DOHH2 (cell line): ENCODE measurements at regions not wholly inside any gene's neighbourhood (a gene's known extent, or its start where the extent isn't known, plus 50 kb on each side); places are given as distances from the start of the nearest gene placed in this dataset.

ENCODE experiments used
- H3F3A ChIP-seq: fragments of 200-600 bp; sonication (generic), shearing (Covaris generic); 2 replicates; pipeline ENCODE4 v1.6.0; 2016; ENCODE audit warnings: antibody characterized with exemption, mild to moderate bottlenecking; ENCODE audit not compliant: control insufficient read depth, insufficient read depth
- H3K27ac ChIP-seq: fragments of 200-600 bp; sonication (generic); 2 replicates; pipeline ENCODE4 v1.5.1; 2014; ENCODE audit warnings: low read depth, mild to moderate bottlenecking, low read length, moderate library complexity
- H3K27me3 ChIP-seq: fragments of 200-600 bp; sonication (generic); 2 replicates; pipeline ENCODE4 v1.6.1; 2014; ENCODE audit warnings: mild to moderate bottlenecking, low read length, mixed read lengths; ENCODE audit not compliant: control insufficient read depth
- H3K36me3 ChIP-seq: fragments of 200-600 bp; sonication (generic); 2 replicates; pipeline ENCODE4 v1.6.1; 2014; ENCODE audit warnings: mild to moderate bottlenecking, low read length, moderate library complexity, mixed read lengths; ENCODE audit not compliant: control insufficient read depth
- H3K4me1 ChIP-seq: fragments of 200-600 bp; sonication (generic); 2 replicates; pipeline ENCODE4 v1.6.1; 2014; ENCODE audit warnings: mild to moderate bottlenecking, low read length, mixed read lengths; ENCODE audit not compliant: control insufficient read depth
- H3K4me2 ChIP-seq: fragments of 200-600 bp; sonication (generic); 2 replicates; pipeline ENCODE4 v1.6.0; 2014; ENCODE audit warnings: mild to moderate bottlenecking, low read length, moderate library complexity
- H3K4me3 ChIP-seq: fragments of 200-600 bp; sonication (generic); 2 replicates; pipeline ENCODE4 v1.5.1; 2014; ENCODE audit warnings: mild to moderate bottlenecking, low read length, mixed read lengths
- H3K79me2 ChIP-seq: fragments of 200-600 bp; sonication (generic); 2 replicates; pipeline ENCODE4 v1.6.1; 2014; ENCODE audit warnings: mild to moderate bottlenecking, low read length, mixed read lengths; ENCODE audit not compliant: control insufficient read depth
- H3K9me2 ChIP-seq: fragments of 200-600 bp; sonication (generic); replicated peaks from 2 replicates; pipeline ENCODE4 v1.6.1; 2014; ENCODE audit warnings: mild to moderate bottlenecking, low read length, mixed read lengths; ENCODE audit not compliant: control insufficient read depth
- H3K9me3 ChIP-seq: fragments of 200-600 bp; sonication (generic); 2 replicates; pipeline ENCODE4 v1.6.1; 2014; ENCODE audit warnings: antibody characterized with exemption, low read length, mixed read lengths; ENCODE audit not compliant: control insufficient read depth, insufficient read depth
- H4K20me1 ChIP-seq: fragments of 200-600 bp; sonication (generic); 2 replicates; pipeline ENCODE4 v1.6.0; 2014; ENCODE audit warnings: low read depth, mild to moderate bottlenecking, antibody characterized with exemption, low read length, moderate library complexity; ENCODE audit not compliant: control insufficient read depth, insufficient read depth
- CTCF ChIP-seq: fragments of 200-600 bp; sonication (generic); IDR thresholded peaks from one replicate; pipeline ENCODE4 v1.5.1; 2014; ENCODE audit warnings: antibody characterized with exemption, mild to moderate bottlenecking, low read depth, low read length; ENCODE audit not compliant: poor library complexity, severe bottlenecking
- EZH2phosphoT487 ChIP-seq: fragments of 200-600 bp; sonication (generic); IDR thresholded peaks from 2 replicates; pipeline ENCODE4 v1.6.1; 2017; ENCODE audit warnings: borderline replicate concordance, mild to moderate bottlenecking, antibody characterized with exemption, low read length, moderate library complexity, mixed read lengths

GRCh38 chr2:186423481-186423880, 62.6 kb upstream of the ZC3H15 start:
- H3K4me2 ChIP-seq = no peak overlapping the region
- no peaks in the 10 kb centered on the region for H4K20me1 ChIP-seq
- no peaks in the 10 kb centered on the region for H3K9me2 ChIP-seq
- no peaks in the 10 kb centered on the region for H3K27me3 ChIP-seq
- no peaks in the 10 kb centered on the region for H3K36me3 ChIP-seq
- no peak overlapping the region for H3K27ac ChIP-seq
- H3F3A ChIP-seq = no peaks in the 10 kb centered on the region
- peaks cover 11% of the 10 kb centered on the region for H3K4me1 ChIP-seq
- no peaks in the 10 kb centered on the region for H3K79me2 ChIP-seq
- no peak overlapping the region for H3K4me3 ChIP-seq
- no peaks in the 10 kb centered on the region for H3K9me3 ChIP-seq
- no peak for TF ChIP-seq EZH2phosphoT487
- TF ChIP-seq CTCF = no peak

DNA sequence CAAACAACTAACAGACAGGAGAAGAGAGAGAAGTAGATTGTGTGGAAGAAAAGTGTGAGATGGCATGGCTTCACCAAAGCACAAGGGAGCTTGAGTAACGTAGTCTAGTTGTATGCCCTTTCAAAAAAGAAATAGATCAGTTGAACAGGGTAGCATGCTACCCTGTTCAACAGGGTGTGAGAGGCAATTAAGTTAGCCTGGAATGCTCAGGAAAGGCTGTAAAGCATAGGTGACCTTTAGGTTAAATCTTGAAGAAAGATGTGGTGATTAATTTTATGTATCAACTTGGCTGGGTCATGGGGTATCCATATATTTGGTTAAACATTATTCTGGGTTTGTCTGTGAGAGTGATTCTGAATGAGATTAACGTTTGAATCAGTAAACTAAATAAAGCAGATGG, 61.8 kb upstream of the ZC3H15 start:
- TF ChIP-seq CTCF = no peak
- no peak for TF ChIP-seq EZH2phosphoT487
- no peaks in the 10 kb centered on the region for H3K36me3 ChIP-seq
- H3K4me1 ChIP-seq = peaks cover 11% of the 10 kb centered on the region
- no peak overlapping the region for H3K4me3 ChIP-seq
- H3K27ac ChIP-seq = no peak overlapping the region
- H3K9me3 ChIP-seq = no peaks in the 10 kb centered on the region
- H3K27me3 ChIP-seq = no peaks in the 10 kb centered on the region
- no peaks in the 10 kb centered on the region for H3K79me2 ChIP-seq
- H3F3A ChIP-seq = no peaks in the 10 kb centered on the region
- H3K4me2 ChIP-seq = no peak overlapping the region
- H4K20me1 ChIP-seq = no peaks in the 10 kb centered on the region
- H3K9me2 ChIP-seq = no peaks in the 10 kb centered on the region

- no peak for TF ChIP-seq EZH2phosphoT487
- TF ChIP-seq CTCF = no peak
- Histone ChIP-seq H3F3A (no peaks in the 10 kb centered on the region), H3K27me3 (no peaks in the 10 kb centered on the region), H3K9me2 (no peaks in the 10 kb centered on the region), H3K4me2 (no peak overlapping the region), H4K20me1 (no peaks in the 10 kb centered on the region), H3K9me3 (no peaks in the 10 kb centered on the region), H3K4me1 (peaks cover 8% of the 10 kb centered on the region), H3K36me3 (no peaks in the 10 kb centered on the region), H3K27ac (no peak overlapping the region), H3K4me3 (no peak overlapping the region), H3K79me2 (no peaks in the 10 kb centered on the region)
These were observed 60.5 kb upstream of the ZC3H15 start for GRCh38 chr2:186425576-186425975.
